Activated T-cell treated with anti-CD3 and anti-CD28 coated beads for 4 hours (primary cell): ENCODE measurements at regions not wholly inside any gene's neighbourhood (a gene's known extent, or its start where the extent isn't known, plus 50 kb on each side); places are given as distances from the start of the nearest gene placed in this dataset.
"Not testable (repeated sequence)": the region's sequence is repeated elsewhere in the genome, so short reads cannot be mapped to it uniquely, and the experiment has no call there.

Source experiments
- DNase-seq: peaks from one replicate; pipeline ENCODE4 v3.0.0-alpha.2; 2020

DNA sequence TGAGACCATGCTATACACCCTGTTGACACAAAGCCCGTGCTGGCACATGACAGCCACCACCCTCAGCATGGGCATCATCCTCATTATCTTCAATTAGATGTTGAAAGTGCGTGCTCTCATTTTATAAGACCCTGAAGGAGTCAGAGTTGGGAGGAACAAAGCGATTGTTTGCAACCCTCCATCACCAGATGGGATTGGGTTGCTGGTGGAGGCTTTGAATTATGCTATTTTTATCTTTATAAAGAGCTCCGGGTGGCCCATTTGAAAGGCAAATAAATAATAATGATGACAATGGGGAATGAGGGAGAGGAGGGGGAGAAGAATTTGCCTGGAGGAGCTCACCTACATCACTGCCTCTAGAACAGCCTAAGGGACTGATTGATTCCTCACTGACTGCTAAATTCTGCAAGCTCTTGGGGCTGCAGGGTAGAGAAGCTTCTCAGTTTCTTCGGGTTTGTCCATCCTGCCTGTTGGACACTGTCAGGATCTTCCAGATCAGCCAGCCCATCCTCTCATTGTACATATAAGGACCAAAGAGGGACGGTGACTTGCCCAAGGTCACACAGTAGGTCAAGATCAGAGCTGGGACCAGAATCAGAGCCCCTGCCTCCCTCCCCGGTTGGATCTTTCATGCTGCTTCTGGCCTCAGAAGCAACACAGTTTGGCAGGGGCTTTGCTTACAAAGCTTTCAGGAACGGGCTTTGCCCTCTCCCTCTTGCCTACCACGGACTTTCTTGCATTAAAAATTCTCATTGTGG, 130.9 kb upstream of the ZBTB40 start:
- DNase-seq: no peak

DNA sequence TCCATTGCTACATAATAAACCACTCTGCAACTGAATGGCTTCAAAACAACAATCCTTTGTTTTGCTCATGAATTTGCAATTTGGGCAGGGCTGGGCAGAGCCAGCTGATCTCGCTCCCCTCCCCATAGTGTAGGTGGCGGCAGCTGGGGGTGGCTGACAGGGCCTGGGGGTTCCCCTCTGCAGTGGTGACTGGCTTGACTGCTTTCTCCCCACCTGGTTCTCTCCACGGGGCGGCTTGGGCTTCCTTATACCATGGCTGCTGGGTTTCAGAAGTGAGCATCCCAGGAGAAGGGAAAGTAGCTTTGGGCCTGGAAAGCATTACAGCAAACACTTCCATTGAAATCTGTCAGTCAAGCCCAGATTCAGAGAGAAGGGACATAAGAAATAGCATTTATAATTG, 129.7 kb upstream of the ZBTB40 start:
- DNase-seq: no peak

- DNase-seq: no peak
These were observed 128.4 kb upstream of the ZBTB40 start for GRCh38 chr1:22323141-22323845.

GRCh38 chr1:22323846-22324504, 127.7 kb upstream of the ZBTB40 start:
- DNase-seq: no peak

- DNase-seq: no peak
These were observed 125.9 kb upstream of the ZBTB40 start for GRCh38 chr1:22325531-22326371.

DNA sequence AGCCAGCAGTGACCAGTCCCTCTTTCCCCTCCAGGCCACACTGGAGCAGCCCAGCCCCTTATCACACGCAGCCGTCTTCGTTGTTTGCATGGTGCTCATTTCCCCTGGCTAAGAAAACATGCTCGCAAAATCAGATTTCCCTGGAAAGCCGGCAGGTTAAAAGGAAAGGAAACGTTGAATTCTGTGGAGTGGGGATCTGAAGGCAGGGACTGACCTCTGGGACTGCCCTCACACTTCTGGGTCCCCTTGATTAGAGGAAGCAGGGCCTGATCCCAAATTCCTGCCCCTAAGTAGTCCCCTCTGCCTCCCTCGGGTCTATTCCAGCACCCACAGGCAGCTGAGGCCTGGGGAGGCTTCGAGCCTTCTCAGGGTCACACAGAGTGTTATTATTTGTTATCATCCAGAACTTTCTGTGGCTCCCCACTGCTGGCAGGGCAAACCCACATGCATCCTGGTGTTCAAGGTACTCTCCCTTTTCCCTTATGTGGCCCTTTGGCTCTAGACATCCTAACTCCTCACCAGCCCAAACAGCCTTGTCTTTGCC, 125.2 kb upstream of the ZBTB40 start:
- DNase-seq: no peak

- no peak for DNase-seq
These were observed 124.7 kb upstream of the ZBTB40 start for GRCh38 chr1:22326931-22327330.

DNA sequence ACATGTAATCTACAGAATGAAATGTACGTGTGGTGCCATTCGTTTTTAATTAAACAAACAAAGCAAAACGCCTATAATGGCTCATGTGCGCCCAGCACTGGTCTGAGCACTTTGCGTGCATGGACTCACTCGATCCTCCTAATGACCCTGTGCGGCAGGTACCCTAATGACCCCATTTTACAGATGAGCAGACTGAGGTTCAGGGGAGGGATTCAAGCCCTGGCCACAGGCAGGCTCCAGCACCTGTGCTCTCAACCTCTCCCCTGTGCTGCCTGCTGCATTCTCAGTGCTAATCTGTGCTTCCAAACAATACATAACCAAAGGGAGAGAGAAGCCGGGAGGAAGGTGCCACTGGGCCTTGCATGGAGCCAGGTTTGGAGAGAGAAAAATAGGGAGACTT, 124.2 kb upstream of the ZBTB40 start:
- DNase-seq: no peak

- DNase-seq: no peak
These were observed 123.1 kb upstream of the ZBTB40 start for GRCh38 chr1:22328331-22329147.

- DNase-seq: no peak
These were observed 122.5 kb upstream of the ZBTB40 start for GRCh38 chr1:22329148-22329515.

DNA sequence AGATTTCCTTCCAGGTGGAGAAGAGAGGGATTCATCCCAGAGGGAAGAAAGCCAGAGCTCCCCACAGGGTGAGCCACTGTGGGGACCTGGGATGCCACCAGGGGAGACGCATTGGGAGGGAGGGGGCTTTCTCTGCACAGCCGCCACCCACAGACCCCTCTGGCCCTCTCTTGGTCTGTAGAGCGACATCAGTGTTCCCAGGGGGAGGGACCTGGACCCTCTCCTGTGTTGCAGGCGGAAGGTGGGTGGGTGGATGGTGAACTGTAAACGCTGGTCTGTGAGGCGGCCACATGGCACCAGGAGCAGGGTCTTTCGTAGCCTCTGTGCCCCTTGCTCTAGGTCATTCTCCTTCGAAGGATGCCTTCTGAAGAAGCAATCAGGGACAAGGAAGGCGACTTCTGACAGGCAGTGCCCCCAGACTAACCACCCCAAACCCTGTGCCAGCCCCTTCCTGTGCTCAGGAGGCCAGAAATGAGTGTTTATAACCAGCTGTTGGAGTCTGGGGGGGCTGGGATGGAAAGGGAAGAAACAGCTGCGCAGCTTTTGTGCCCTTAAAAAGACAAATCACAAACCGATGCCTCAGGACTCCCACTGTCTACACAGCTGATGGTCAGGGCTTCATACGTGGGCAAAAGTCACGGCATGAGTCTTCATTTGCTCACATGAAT, 121.4 kb upstream of the ZBTB40 start:
- no peak for DNase-seq

DNA sequence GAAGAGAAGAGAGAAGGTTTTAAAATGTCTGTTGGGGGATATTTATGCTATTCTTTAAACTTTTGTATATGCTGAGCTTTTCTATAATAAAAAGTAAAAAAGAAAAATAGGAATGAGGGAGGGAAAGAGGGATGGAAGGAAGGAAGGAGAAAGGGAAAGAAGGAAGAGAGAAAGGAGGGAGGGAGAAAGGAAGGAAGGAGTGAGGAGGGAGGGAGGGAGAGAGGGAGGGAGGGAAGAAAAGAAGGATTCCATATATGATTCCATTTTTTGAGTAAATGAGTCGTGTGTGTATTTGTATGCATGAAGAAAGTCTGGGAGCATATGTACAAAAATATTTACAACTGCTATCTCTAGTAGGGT, 120.9 kb upstream of the ZBTB40 start:
- DNase-seq: no peak

DNA sequence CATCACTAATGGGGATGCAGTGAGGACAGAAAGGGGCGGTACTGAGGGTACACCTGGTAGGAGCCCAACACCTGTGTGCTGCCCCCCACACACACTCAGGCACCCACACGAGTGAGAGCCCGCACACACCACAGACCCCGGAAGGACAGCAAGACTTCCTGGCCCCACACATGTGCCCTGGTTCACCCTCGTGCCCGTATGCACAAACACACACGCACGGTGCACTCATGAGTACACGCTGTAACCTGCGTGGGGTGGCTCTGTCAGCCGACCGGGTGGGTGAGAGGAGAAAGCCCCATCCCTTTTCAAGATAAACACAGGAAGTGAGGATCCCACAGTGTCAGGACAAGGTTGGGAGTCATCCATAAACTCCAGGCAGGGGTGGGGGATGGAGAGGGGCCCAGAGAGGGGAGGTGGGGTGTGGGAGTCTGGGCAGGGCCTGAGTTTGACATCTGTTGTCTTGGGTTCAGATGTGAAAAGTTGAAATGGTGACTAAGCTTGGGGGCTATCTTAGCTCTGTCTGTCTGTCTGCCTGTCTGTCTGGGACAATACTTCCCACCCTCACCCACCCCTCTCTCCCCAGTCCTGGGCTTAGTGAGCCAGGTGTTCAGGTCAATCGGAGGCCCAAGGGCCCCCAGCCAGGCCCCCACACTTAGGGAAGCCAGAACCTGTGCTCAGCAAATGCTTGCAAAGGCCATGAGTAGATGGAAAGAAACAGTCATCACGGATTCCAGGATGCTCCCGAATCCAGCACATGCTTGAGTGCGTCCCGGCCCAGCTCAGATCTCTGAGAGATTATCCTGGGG, 119.8 kb upstream of the ZBTB40 start:
- DNase-seq: no peak

DNA sequence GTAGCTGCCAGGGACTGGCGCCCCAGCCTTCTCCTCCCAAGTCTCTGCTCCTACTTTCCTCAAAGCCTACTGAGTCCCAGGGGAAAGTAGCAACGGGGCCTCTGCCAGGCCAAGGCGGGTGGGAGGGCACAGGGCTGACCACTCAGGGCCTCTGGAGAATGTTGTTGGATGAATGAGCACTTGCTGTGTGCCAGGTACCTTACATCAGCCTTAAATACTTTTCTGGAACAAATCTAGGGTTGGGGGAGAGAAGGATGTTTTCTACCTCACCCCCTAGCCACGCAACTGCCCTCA, 119.3 kb upstream of the ZBTB40 start:
- no peak for DNase-seq

DNA sequence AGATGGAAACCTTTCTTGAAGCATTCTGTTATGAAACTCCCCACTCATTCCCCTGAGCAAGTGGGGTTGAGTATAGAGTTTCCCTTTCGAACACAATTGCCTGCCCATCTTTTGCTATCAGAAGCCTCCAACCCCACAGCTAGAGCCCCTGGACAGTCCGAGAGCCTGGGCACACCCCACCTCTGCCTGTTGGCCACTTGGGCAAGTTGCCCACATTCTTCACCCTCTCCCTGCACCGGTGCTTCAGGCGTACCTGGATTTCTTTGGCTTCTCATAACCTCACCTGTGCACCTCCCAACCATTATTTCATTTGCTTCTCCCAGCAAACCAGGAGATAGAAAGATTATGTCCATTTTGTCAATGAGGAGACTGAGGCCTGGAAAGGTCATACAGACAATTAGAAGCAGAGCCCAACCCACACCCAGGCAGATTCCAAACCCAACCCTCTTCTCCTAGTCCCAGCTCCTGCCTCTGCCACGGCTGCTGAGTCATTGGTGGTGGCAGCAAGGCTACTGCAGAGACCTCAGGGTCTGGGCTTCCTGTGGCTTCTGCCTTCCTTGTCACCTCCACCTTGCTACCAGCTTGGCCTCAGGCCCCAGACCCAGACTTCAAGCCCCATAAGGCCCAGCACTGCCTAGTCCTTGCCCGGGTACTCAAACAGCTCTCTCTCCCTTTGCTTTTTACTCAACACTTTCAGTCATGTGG, 118.7 kb upstream of the ZBTB40 start:
- DNase-seq: no peak

GRCh38 chr1:22333516-22334121, 118.0 kb upstream of the ZBTB40 start:
- no peak for DNase-seq

DNA sequence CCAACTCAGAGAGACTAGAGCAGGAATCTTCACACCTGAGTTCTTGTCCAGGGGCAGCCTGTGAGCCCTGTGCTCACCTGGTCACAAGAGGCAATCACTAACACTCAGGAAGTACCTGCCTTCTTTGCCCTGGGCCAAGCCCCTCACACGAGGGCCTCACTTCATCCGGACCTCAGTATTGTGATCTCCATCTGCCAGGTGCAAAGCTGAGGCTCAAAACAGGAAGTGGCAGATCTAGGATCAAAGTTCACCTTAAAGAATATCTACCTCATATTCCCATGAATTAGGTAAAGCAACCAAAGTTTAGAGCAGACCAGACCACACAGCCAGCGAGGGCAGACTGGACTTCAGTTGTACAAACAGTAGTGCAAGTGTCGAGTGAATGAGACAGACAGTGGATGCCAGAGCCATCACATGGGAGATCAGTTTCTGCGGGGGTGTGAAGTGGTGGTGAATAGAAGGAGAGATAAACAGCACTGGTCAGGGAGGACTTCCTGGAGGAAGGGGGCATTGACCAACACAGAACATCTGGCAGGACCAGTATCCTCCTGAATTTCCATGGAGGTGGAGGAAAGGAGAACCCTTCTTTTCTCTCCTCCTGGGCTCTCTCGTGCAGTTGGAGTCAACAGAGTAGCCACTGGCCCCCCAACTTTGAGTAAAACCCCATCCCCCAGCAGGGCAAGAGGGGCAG, 116.6 kb upstream of the ZBTB40 start:
- DNase-seq: no peak

GRCh38 chr1:22336274-22336673, 115.4 kb upstream of the ZBTB40 start:
- not testable (repeated sequence) for DNase-seq
